ENCODE measurements at regions not wholly inside any gene's neighbourhood (a gene's known extent, or its start where the extent isn't known, plus 50 kb on each side); places are given as distances from the start of the nearest gene placed in this dataset.

DNA sequence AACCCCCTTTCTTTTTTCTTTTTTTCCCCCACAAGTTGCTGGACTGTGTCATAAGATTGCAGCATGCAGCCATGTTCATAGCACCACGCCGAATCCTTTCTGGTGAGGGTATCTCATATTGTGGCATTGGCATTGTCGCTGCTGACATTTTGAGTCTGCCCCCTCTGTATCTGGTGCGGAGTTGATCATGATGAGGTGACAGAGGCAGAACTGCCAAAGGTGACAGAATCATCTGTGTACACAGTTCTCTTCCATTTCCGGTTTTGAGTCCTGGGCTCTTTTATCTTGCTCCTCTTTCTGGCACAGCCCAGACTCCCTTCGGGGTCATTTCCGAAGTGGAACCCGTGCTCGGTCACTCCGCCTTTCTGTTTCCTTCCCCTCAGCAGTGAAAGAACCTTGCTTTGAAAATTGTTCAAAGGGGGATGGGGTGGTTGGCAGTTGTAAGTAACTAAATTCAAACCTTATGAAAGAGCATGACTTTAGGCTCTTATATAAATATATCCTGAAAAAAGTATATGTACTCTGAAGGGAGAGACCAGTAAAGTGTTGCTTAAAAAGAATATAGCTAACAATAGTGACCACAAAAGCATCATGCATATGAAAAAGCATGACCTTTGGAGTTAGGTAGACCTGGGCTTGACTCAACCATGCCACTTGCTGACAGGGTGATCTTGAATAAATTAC is 55.0 kb upstream of the BMP2K start:
- ATAC-seq, result peak; percentile 60
- POLR2A ChIA-PET, result no interaction called here
- DNase-seq (ENCODE audit: low spot score), result peak; percentile 13
- Histone ChIP-seq H3K27me3 (ENCODE audit: control insufficient read depth in 1 of 2, insufficient read depth in 2 of 2, low read length in 2 of 2) (no peaks in the 10 kb centered on the region), H4K20me1 (ENCODE audit: insufficient read depth, low read length) (no peaks in the 10 kb centered on the region), H3K4me2 (ENCODE audit: low read depth, low read length) (peak overlapping the region; percentile 60), H3K79me2 (ENCODE audit: insufficient read depth, low read length) (no peaks in the 10 kb centered on the region), H3K9ac (ENCODE audit: insufficient read depth, low read depth, low read length) (no peak overlapping the region), H2AFZ (ENCODE audit: low read length) (no peak overlapping the region), H3K36me3 (replicated peaks in 1 of 2; ENCODE audit: control insufficient read depth in 1 of 2, insufficient read depth in 2 of 2, low read length in 2 of 2) (no peaks in the 10 kb centered on the region), H3K27ac (ENCODE audit: extremely low read length, insufficient read depth, low read length) (no peak overlapping the region), H3K4me1 (ENCODE audit: insufficient read depth, low read length) (peaks cover 16% of the 10 kb centered on the region), H3K4me3 (replicated peaks in 1 of 3; ENCODE audit: insufficient read depth in 1 of 3, low read depth in 2 of 3, low read length in 3 of 3) (peak overlapping the region in 2 of 3 experiments; percentile 18 to 31; a peak in 3 of 6 replicates), H3K9me3 (ENCODE audit: low read length) (no peaks in the 10 kb centered on the region)
- in situ Hi-C loops (cut with HindIII; ENCODE audit: extremely low pct_ligation_motif_present, low pct_unique_long_range_greater_than_20kb) (no loop called here), intact Hi-C loops (cut with micrococcal nuclease; ENCODE audit: unreplicated experiment) (no loop called here)
- TF ChIP-seq SSRP1 (CRISPR knock-in tag; IDR thresholded peaks at IDR 0.05) (no peak), GABPA (IDR thresholded peaks at IDR 0.05; ENCODE audit: low read depth, low read length) (no peak), GABPA (CRISPR knock-in tag; IDR thresholded peaks at IDR 0.05; ENCODE audit: low read depth) (peak; percentile 65), SAP130 (CRISPR knock-in tag; IDR thresholded peaks at IDR 0.05; ENCODE audit: low read depth) (peak; percentile 27; the same call in 1 of the 2 replicates), ZKSCAN5 (CRISPR knock-in tag; IDR thresholded peaks at IDR 0.05) (peak; percentile 90), RARA (CRISPR knock-in tag; IDR thresholded peaks at IDR 0.05) (peak; percentile 24; the same call in 1 of the 2 replicates), GABPB1 (CRISPR knock-in tag; IDR thresholded peaks at IDR 0.05) (peak; percentile 46; the same call in 1 of the 2 replicates), TSC22D2 (CRISPR knock-in tag; IDR thresholded peaks at IDR 0.05; ENCODE audit: borderline replicate concordance) (no peak), ETV5 (CRISPR knock-in tag; IDR thresholded peaks at IDR 0.05; ENCODE audit: borderline replicate concordance) (peak; percentile 51; the same call in 1 of the 2 replicates)
- TF ChIP-seq, protein P1, sequence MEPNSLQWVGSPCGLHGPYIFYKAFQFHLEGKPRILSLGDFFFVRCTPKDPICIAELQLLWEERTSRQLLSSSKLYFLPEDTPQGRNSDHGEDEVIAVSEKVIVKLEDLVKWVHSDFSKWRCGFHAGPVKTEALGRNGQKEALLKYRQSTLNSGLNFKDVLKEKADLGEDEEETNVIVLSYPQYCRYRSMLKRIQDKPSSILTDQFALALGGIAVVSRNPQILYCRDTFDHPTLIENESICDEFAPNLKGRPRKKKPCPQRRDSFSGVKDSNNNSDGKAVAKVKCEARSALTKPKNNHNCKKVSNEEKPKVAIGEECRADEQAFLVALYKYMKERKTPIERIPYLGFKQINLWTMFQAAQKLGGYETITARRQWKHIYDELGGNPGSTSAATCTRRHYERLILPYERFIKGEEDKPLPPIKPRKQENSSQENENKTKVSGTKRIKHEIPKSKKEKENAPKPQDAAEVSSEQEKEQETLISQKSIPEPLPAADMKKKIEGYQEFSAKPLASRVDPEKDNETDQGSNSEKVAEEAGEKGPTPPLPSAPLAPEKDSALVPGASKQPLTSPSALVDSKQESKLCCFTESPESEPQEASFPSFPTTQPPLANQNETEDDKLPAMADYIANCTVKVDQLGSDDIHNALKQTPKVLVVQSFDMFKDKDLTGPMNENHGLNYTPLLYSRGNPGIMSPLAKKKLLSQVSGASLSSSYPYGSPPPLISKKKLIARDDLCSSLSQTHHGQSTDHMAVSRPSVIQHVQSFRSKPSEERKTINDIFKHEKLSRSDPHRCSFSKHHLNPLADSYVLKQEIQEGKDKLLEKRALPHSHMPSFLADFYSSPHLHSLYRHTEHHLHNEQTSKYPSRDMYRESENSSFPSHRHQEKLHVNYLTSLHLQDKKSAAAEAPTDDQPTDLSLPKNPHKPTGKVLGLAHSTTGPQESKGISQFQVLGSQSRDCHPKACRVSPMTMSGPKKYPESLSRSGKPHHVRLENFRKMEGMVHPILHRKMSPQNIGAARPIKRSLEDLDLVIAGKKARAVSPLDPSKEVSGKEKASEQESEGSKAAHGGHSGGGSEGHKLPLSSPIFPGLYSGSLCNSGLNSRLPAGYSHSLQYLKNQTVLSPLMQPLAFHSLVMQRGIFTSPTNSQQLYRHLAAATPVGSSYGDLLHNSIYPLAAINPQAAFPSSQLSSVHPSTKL (CRISPR knock-in tag; IDR thresholded peaks at IDR 0.05), result peak; percentile 42; the same call in 1 of the 2 replicates
- TF ChIP-seq, protein P2, sequence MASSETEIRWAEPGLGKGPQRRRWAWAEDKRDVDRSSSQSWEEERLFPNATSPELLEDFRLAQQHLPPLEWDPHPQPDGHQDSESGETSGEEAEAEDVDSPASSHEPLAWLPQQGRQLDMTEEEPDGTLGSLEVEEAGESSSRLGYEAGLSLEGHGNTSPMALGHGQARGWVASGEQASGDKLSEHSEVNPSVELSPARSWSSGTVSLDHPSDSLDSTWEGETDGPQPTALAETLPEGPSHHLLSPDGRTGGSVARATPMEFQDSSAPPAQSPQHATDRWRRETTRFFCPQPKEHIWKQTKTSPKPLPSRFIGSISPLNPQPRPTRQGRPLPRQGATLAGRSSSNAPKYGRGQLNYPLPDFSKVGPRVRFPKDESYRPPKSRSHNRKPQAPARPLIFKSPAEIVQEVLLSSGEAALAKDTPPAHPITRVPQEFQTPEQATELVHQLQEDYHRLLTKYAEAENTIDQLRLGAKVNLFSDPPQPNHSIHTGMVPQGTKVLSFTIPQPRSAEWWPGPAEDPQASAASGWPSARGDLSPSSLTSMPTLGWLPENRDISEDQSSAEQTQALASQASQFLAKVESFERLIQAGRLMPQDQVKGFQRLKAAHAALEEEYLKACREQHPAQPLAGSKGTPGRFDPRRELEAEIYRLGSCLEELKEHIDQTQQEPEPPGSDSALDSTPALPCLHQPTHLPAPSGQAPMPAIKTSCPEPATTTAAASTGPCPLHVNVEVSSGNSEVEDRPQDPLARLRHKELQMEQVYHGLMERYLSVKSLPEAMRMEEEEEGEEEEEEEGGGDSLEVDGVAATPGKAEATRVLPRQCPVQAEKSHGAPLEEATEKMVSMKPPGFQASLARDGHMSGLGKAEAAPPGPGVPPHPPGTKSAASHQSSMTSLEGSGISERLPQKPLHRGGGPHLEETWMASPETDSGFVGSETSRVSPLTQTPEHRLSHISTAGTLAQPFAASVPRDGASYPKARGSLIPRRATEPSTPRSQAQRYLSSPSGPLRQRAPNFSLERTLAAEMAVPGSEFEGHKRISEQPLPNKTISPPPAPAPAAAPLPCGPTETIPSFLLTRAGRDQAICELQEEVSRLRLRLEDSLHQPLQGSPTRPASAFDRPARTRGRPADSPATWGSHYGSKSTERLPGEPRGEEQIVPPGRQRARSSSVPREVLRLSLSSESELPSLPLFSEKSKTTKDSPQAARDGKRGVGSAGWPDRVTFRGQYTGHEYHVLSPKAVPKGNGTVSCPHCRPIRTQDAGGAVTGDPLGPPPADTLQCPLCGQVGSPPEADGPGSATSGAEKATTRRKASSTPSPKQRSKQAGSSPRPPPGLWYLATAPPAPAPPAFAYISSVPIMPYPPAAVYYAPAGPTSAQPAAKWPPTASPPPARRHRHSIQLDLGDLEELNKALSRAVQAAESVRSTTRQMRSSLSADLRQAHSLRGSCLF (CRISPR knock-in tag; IDR thresholded peaks at IDR 0.05; ENCODE audit: borderline replicate concordance), result no peak
- TF ChIP-seq, protein P3, sequence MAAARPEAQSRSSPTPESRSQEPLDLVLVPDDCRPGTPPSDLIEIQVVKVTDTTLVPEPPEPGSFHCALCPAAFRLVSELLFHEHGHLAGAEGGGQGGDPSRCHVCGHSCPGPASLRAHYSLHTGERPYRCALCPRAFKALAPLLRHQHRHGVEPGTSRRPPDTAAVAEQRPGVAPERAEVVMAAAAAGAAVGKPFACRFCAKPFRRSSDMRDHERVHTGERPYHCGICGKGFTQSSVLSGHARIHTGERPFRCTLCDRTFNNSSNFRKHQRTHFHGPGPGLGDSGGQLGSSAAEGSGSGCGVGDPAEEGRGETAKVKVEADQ (CRISPR knock-in tag; IDR thresholded peaks at IDR 0.05; ENCODE audit: borderline replicate concordance), result no peak
- CTCF ChIA-PET (ENCODE audit: low intra/inter-chr PET ratio, low total read pairs), result no interaction called here
- WGBS (ENCODE audit: low lambda C conversion rate), result 32% methylated on average over 10 of the region's 10 CpGs
- FAIRE-seq, result no peak
- no TSS peak for BruUV-seq (replicated peaks)

All from HepG2 (cell line).